KMS-11 (cell line): ENCODE measurements at regions not wholly inside any gene's neighbourhood (a gene's known extent, or its start where the extent isn't known, plus 50 kb on each side); places are given as distances from the start of the nearest gene placed in this dataset.
"Not testable (repeated sequence)": the region's sequence is repeated elsewhere in the genome, so short reads cannot be mapped to it uniquely, and the experiment has no call there.

Experiments used
- H2AFZ ChIP-seq: fragments of 200-600 bp; sonication (generic); 2 replicates; pipeline ENCODE4 v1.6.1; 2016; ENCODE audit warnings: antibody characterized with exemption, mixed run types, low read depth
- H3K27ac ChIP-seq: fragments of 200-600 bp; sonication (generic); 2 replicates; pipeline ENCODE4 v1.6.1; 2016; ENCODE audit warnings: mild to moderate bottlenecking, mixed run types
- H3K27me3 ChIP-seq: fragments of 200-600 bp; sonication (generic); 2 replicates; pipeline ENCODE4 v1.6.1; 2017; ENCODE audit warnings: mild to moderate bottlenecking, low read depth, mixed run types, moderate library complexity; ENCODE audit not compliant: insufficient read depth
- H3K36me3 ChIP-seq: fragments of 200-600 bp; sonication (generic); 2 replicates; pipeline ENCODE4 v1.6.1; 2017; ENCODE audit warnings: mild to moderate bottlenecking, mixed run types; ENCODE audit not compliant: insufficient read depth
- H3K4me1 ChIP-seq: fragments of 200-600 bp; sonication (generic); 2 replicates; pipeline ENCODE4 v1.6.1; 2016; ENCODE audit warnings: mild to moderate bottlenecking, low read depth, mixed run types; ENCODE audit not compliant: poor library complexity, severe bottlenecking
- H3K4me2 ChIP-seq: fragments of 200-600 bp; sonication (generic); 2 replicates; pipeline ENCODE4 v1.7.0; 2016; ENCODE audit warnings: mild to moderate bottlenecking, mixed run types
- H3K4me3 ChIP-seq: fragments of 200-600 bp; sonication (generic); IDR thresholded peaks from 2 replicates; pipeline ENCODE4 v1.6.1; 2017; ENCODE audit warnings: low read depth, low read length, mixed read lengths; ENCODE audit not compliant: insufficient read depth
- H3K79me2 ChIP-seq: fragments of 200-600 bp; sonication (generic); 2 replicates; pipeline ENCODE4 v1.6.1; 2016; ENCODE audit warnings: low read depth, mixed run types; ENCODE audit not compliant: insufficient read depth
- H3K9ac ChIP-seq: fragments of 200-600 bp; sonication (generic); 2 replicates; pipeline ENCODE4 v1.6.1; 2016; ENCODE audit warnings: mild to moderate bottlenecking, mixed run types
- H4K20me1 ChIP-seq: fragments of 200-600 bp; sonication (generic); 2 replicates; pipeline ENCODE4 v1.6.1; 2016; ENCODE audit warnings: mild to moderate bottlenecking, mixed run types; ENCODE audit not compliant: insufficient read depth
- TF ChIP-seq, protein P1 (sequence below): fragments of 200-600 bp; sonication (generic); conservative IDR thresholded peaks from 2 replicates; pipeline ENCODE4 v1.6.1; 2017; ENCODE audit warnings: low read depth, mild to moderate bottlenecking, antibody characterized with exemption, low read length, moderate library complexity, mixed read lengths

DNA sequence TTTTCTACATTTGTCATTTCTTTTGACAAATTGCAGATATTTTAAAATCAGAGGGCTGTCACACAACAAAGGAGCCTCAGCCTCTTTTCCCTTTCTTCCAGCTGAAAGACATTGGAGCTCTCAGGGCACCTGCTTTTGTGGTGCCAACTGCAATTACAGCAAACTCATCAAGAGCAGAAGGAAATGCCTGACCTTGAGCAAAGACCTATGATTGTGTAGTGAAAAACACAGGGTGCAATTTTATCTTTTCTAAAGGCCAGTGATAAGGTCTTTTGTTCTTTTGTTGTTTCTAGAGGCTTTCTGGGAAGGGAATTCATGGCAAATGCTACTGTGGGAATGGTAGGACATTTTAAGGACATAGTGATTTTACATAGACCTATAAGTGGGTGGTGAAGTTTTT lies 214.3 kb downstream of the OXSM start:
- Histone ChIP-seq H3K4me1 (no peaks in the 10 kb centered on the region), H3K4me2 (no peak overlapping the region), H3K36me3 (no peaks in the 10 kb centered on the region), H3K9ac (no peak overlapping the region), H3K27ac (no peak overlapping the region), H4K20me1 (no peaks in the 10 kb centered on the region), H3K4me3 (no peak overlapping the region), H2AFZ (no peak overlapping the region), H3K79me2 (no peaks in the 10 kb centered on the region), H3K27me3 (no peaks in the 10 kb centered on the region)
- TF ChIP-seq, protein P1, sequence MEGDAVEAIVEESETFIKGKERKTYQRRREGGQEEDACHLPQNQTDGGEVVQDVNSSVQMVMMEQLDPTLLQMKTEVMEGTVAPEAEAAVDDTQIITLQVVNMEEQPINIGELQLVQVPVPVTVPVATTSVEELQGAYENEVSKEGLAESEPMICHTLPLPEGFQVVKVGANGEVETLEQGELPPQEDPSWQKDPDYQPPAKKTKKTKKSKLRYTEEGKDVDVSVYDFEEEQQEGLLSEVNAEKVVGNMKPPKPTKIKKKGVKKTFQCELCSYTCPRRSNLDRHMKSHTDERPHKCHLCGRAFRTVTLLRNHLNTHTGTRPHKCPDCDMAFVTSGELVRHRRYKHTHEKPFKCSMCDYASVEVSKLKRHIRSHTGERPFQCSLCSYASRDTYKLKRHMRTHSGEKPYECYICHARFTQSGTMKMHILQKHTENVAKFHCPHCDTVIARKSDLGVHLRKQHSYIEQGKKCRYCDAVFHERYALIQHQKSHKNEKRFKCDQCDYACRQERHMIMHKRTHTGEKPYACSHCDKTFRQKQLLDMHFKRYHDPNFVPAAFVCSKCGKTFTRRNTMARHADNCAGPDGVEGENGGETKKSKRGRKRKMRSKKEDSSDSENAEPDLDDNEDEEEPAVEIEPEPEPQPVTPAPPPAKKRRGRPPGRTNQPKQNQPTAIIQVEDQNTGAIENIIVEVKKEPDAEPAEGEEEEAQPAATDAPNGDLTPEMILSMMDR, result no peak

DNA sequence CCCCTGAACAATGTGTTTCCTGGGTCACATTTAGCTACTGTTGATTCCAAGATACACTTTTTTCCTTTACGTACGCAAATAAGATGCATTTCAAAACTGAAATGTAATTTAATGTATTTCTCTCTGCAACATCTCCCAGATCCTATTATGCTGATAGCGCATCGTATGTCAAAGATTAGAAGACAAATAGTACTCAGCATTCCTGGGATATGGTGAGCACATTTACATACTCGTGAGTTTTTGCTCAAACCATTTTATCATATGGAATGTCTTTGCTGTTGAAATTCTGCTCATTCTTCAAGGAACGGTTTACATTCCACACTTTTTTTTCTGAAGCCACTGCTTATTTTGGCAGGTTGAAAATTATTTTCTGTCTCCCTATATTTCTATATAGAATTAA lies 221.4 kb downstream of the OXSM start:
- TF ChIP-seq, protein P1, result no peak
- Histone ChIP-seq H3K9ac (no peak overlapping the region), H3K36me3 (no peaks in the 10 kb centered on the region), H3K4me3 (no peak overlapping the region), H3K27me3 (no peaks in the 10 kb centered on the region), H3K4me1 (no peaks in the 10 kb centered on the region), H2AFZ (no peak overlapping the region), H3K4me2 (no peak overlapping the region), H3K27ac (no peak overlapping the region), H3K79me2 (no peaks in the 10 kb centered on the region), H4K20me1 (no peaks in the 10 kb centered on the region)

DNA sequence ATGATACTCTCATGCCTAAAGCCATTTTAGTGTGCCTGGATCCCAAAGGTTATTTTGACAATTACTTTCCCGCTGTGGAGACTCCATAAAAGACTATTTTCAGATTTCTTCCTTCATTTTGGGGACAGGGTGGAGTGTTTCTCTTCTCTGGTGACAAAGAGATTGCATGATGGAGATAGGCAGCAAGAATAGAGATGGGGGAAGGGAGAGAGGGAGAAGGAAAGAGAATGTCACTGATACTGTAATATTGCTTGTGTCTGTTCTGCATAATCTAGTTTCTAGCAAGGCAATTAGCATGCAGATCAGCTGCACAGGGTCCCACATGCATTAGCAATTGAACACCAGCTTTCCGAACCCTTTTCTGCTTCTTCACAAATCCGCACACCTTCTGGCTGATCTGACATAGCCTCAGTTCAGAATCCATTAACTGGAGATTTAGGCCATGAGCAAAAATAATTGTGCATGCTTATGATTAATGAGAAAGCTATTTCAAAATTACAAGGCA lies 222.4 kb downstream of the OXSM start:
- Histone ChIP-seq H3K36me3 (no peaks in the 10 kb centered on the region), H3K4me1 (no peaks in the 10 kb centered on the region), H3K27ac (no peak overlapping the region), H3K9ac (no peak overlapping the region), H3K4me3 (no peak overlapping the region), H3K79me2 (no peaks in the 10 kb centered on the region), H3K4me2 (no peak overlapping the region), H2AFZ (no peak overlapping the region), H3K27me3 (no peaks in the 10 kb centered on the region), H4K20me1 (no peaks in the 10 kb centered on the region)
- TF ChIP-seq, protein P1, result no peak

DNA sequence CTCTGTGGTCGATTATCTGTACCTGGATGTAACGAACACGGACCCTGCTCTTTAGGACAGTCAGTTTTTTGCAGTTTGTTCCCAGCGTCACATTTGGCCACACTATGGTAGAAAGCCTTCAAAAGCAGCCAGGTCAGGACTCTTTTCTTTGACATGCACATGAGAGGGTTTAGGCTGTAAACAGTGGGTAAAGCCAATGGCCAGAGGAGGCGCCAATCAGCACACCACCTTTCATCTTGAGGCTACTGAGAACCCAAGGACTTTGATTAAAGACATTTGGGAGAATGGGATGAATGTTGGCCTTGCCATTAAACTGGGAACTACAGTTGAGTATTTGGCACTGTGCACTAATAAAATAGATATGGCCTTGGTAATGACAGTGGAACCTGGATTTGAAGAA lies 225.9 kb downstream of the OXSM start:
- no peaks in the 10 kb centered on the region for H3K4me1 ChIP-seq
- no peaks in the 10 kb centered on the region for H3K36me3 ChIP-seq
- H3K4me3 ChIP-seq, result no peak overlapping the region
- H3K4me2 ChIP-seq, result no peak overlapping the region
- TF ChIP-seq, protein P1, result no peak
- H3K79me2 ChIP-seq, result no peaks in the 10 kb centered on the region
- H4K20me1 ChIP-seq, result no peaks in the 10 kb centered on the region
- no peak overlapping the region for H3K27ac ChIP-seq
- no peak overlapping the region for H3K9ac ChIP-seq
- H3K27me3 ChIP-seq, result no peaks in the 10 kb centered on the region
- H2AFZ ChIP-seq, result no peak overlapping the region

DNA sequence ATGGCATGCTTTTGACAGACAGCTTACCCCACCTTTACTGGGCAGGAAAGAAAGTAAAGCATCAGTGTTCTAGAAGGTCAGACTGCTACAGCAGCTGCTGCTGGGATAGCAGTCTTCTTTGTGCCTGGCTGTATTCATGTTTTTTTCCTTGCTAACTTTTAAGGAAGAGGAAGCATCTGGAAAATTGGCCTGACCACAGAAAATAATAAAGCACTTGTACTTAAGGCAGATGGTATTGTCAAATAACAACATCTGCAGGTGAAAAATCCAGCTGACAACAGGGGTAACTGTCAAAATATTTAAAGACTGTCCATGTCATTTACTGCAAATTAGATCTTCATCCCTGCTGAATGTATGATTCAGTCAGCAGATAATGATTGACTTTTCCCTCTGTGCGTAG lies 229.0 kb downstream of the OXSM start:
- Histone ChIP-seq H3K79me2 (no peaks in the 10 kb centered on the region), H2AFZ (no peak overlapping the region), H3K36me3 (no peaks in the 10 kb centered on the region), H4K20me1 (no peaks in the 10 kb centered on the region), H3K27ac (no peak overlapping the region), H3K4me2 (no peak overlapping the region), H3K9ac (no peak overlapping the region), H3K4me3 (no peak overlapping the region), H3K4me1 (no peaks in the 10 kb centered on the region), H3K27me3 (no peaks in the 10 kb centered on the region)
- TF ChIP-seq, protein P1, result no peak

DNA sequence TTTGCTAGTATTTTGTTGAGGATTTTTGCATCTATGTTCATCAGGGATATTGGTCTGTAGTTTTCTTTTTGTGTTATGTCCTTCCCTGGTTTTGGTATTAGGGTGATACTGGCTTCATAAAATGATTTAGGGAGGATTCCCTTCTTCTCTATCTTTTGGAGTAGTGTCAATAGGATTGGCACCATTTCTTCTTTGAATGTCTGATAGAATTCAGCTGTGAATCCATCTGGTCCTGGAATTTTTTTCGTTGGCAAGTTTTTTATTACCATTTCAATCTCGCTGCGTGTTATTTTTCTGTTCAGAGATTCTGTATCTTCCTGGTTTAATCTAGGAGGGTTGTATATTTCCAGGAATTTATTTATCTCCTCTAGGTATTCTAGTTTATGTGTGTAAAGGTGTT lies 234.3 kb downstream of the OXSM start:
- not testable (repeated sequence) for H3K36me3 ChIP-seq, H3K27ac ChIP-seq, H3K9ac ChIP-seq, H3K4me2 ChIP-seq, H4K20me1 ChIP-seq, H3K4me1 ChIP-seq, H3K4me3 ChIP-seq, H3K79me2 ChIP-seq, H3K27me3 ChIP-seq, H2AFZ ChIP-seq
